ENCODE measurements at regions not wholly inside any gene's neighbourhood (a gene's known extent, or its start where the extent isn't known, plus 50 kb on each side); places are given as distances from the start of the nearest gene placed in this dataset.

- TF ChIP-seq POLR2A (IDR thresholded peaks at IDR 0.05) (no peak), CTCF (IDR thresholded peaks at IDR 0.05) (no peak), EP300 (IDR thresholded peaks at IDR 0.05) (no peak)
Observed at GRCh38 chr12:88437226-88437625, 143.0 kb downstream of the KITLG start.
